Loucy (cell line): ENCODE measurements at regions not wholly inside any gene's neighbourhood (a gene's known extent, or its start where the extent isn't known, plus 50 kb on each side); places are given as distances from the start of the nearest gene placed in this dataset.

Source experiments
- EZH2phosphoT487 ChIP-seq: fragments of 200-600 bp; IDR thresholded peaks from 2 replicates; pipeline ENCODE4 v1.6.1; 2018; ENCODE audit warnings: antibody characterized with exemption, mild to moderate bottlenecking, moderate library complexity, borderline replicate concordance
- TF ChIP-seq, protein P1 (sequence below): fragments of 200-600 bp; sonication (generic); conservative IDR thresholded peaks from 2 replicates; pipeline ENCODE4 v1.5.1; 2014; ENCODE audit warnings: mild to moderate bottlenecking, antibody characterized with exemption, low read length

DNA sequence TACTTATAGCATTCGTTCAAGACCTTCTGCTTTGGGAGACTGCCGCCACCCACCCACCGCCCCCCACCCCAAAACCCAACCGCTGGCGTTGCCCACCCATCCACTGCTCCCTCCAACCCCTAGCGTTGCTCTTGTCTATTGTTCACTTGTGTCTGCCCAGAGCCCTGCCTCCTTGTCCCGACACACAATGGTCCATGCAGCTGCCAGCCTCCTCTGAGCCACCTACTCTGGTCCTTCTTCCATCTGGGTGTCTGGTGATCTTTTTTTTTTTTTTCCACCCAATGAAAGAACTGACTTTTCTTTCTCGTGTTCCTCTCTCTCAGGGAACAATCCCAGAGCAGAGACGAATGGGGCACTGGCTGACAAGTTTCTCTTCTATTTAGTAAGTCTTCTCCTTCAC lies 256.0 kb upstream of the SESN3 start:
- no peak for TF ChIP-seq EZH2phosphoT487
- TF ChIP-seq, protein P1, sequence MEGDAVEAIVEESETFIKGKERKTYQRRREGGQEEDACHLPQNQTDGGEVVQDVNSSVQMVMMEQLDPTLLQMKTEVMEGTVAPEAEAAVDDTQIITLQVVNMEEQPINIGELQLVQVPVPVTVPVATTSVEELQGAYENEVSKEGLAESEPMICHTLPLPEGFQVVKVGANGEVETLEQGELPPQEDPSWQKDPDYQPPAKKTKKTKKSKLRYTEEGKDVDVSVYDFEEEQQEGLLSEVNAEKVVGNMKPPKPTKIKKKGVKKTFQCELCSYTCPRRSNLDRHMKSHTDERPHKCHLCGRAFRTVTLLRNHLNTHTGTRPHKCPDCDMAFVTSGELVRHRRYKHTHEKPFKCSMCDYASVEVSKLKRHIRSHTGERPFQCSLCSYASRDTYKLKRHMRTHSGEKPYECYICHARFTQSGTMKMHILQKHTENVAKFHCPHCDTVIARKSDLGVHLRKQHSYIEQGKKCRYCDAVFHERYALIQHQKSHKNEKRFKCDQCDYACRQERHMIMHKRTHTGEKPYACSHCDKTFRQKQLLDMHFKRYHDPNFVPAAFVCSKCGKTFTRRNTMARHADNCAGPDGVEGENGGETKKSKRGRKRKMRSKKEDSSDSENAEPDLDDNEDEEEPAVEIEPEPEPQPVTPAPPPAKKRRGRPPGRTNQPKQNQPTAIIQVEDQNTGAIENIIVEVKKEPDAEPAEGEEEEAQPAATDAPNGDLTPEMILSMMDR: no peak
